ENCODE measurements at regions not wholly inside any gene's neighbourhood (a gene's known extent, or its start where the extent isn't known, plus 50 kb on each side); places are given as distances from the start of the nearest gene placed in this dataset.

GRCh38 chr14:101037021-101037817 is 133.7 kb upstream of the RTL1 start:
- DNase-seq (no peak), ATAC-seq (no peak)
- intact Hi-C loops (cut with DNase I): no loop called here
- TF ChIP-seq CTCF (IDR thresholded peaks at IDR 0.05): no peak
- no peak overlapping the region for H3K4me3 ChIP-seq
- H3K4me1 ChIP-seq: no peaks in the 10 kb centered on the region
- no peak overlapping the region for H3K27ac ChIP-seq
- H3K36me3 ChIP-seq: no peaks in the 10 kb centered on the region
- no peaks in the 10 kb centered on the region for H3K27me3 ChIP-seq
- H3K9me3 ChIP-seq: no peaks in the 10 kb centered on the region
- WGBS, 2 donors: 73 to 81% methylated on average over 12 of the region's 12 CpGs

GRCh38 chr14:101039031-101039754 is 135.7 kb upstream of the RTL1 start:
- Histone ChIP-seq H3K4me1 (no peaks in the 10 kb centered on the region), H3K36me3 (no peaks in the 10 kb centered on the region), H3K27ac (no peak overlapping the region), H3K27me3 (no peaks in the 10 kb centered on the region), H3K4me3 (no peak overlapping the region), H3K9me3 (no peaks in the 10 kb centered on the region)
- no peak for DNase-seq
- ATAC-seq: no peak
- 86% methylated on average over 15 of the region's 15 CpGs for WGBS, 2 donors
- intact Hi-C loops (cut with DNase I): no loop called here
- no peak for TF ChIP-seq CTCF (IDR thresholded peaks at IDR 0.05)

- intact Hi-C loops (cut with DNase I): no loop called here
- Histone ChIP-seq H3K36me3 (no peaks in the 10 kb centered on the region), H3K4me1 (no peaks in the 10 kb centered on the region), H3K9me3 (no peaks in the 10 kb centered on the region), H3K27me3 (no peaks in the 10 kb centered on the region), H3K27ac (no peak overlapping the region), H3K4me3 (no peak overlapping the region)
- DNase-seq (no peak), ATAC-seq (no peak)
- WGBS, 2 donors: 89 to 90% methylated on average over 15 of the region's 15 CpGs
- TF ChIP-seq CTCF (IDR thresholded peaks at IDR 0.05): no peak
These were observed 136.2 kb upstream of the RTL1 start for GRCh38 chr14:101039755-101040138.

GRCh38 chr14:101040538-101041442 is 137.3 kb upstream of the RTL1 start:
- 87 to 88% methylated on average over 21 of the region's 21 CpGs for WGBS, 2 donors
- DNase-seq (no peak), ATAC-seq (no peak)
- intact Hi-C loops (cut with DNase I): no loop called here
- Histone ChIP-seq H3K4me1 (no peaks in the 10 kb centered on the region), H3K4me3 (no peak overlapping the region), H3K27ac (no peak overlapping the region), H3K36me3 (no peaks in the 10 kb centered on the region), H3K9me3 (no peaks in the 10 kb centered on the region), H3K27me3 (no peaks in the 10 kb centered on the region)
- TF ChIP-seq CTCF (IDR thresholded peaks at IDR 0.05): no peak
